Loucy (cell line): ENCODE measurements at regions not wholly inside any gene's neighbourhood (a gene's known extent, or its start where the extent isn't known, plus 50 kb on each side); places are given as distances from the start of the nearest gene placed in this dataset.

ENCODE experiments used
- CTCF ChIP-seq: fragments of 200-600 bp; sonication (generic); conservative IDR thresholded peaks from 2 replicates; pipeline ENCODE4 v1.5.1; 2014; ENCODE audit warnings: mild to moderate bottlenecking, antibody characterized with exemption, low read length
- EZH2phosphoT487 ChIP-seq: fragments of 200-600 bp; IDR thresholded peaks from 2 replicates; pipeline ENCODE4 v1.6.1; 2018; ENCODE audit warnings: antibody characterized with exemption, mild to moderate bottlenecking, moderate library complexity, borderline replicate concordance

DNA sequence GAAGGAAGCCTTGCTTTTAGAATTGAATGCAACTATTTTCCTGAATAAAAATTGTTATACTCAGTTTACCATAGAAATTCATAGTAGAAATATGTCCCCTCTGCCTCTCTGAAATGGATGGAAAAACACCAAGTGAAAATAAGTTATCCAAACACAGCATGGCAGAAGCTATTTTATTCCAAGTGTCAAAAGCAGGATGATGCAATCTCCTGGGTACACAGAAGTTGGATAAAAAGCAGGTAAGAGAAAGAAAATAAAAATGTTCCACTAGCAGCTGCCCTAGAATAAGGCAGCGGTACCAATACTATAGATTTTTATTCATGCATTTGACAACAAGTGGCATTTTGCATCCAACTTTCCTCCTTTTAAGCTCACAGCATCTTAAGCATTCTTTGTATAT, 89.0 kb upstream of the TENT5D start:
- TF ChIP-seq CTCF (no peak), EZH2phosphoT487 (no peak)
